Neuronal stem cell (in vitro differentiated cells): ENCODE measurements at regions not wholly inside any gene's neighbourhood (a gene's known extent, or its start where the extent isn't known, plus 50 kb on each side); places are given as distances from the start of the nearest gene placed in this dataset.
"Not testable (repeated sequence)": the region's sequence is repeated elsewhere in the genome, so short reads cannot be mapped to it uniquely, and the experiment has no call there.

Experiments
- DNase-seq: peaks from one replicate; pipeline ENCODE4 v3.0.0-alpha.2; 2013; ENCODE audit warnings: low spot score
- H2AFZ ChIP-seq: one replicate; pipeline ENCODE4 v1.6.1; 2013; ENCODE audit warnings: mild to moderate bottlenecking, low read length, inconsistent platforms
- H2AK5ac ChIP-seq: 2 replicates; pipeline ENCODE4 v1.6.1; 2013; ENCODE audit warnings: low read depth, mild to moderate bottlenecking, inconsistent platforms, low read length, moderate library complexity, mixed read lengths
- H2BK120ac ChIP-seq: 2 replicates; pipeline ENCODE4 v1.6.1; 2013; ENCODE audit warnings: low read depth, mild to moderate bottlenecking, inconsistent platforms, low read length, moderate library complexity, mixed read lengths
- H2BK12ac ChIP-seq: one replicate; pipeline ENCODE4 v1.6.1; 2013; ENCODE audit warnings: low read length, inconsistent platforms
- H2BK15ac ChIP-seq: 2 replicates; pipeline ENCODE4 v1.6.1; 2013; ENCODE audit warnings: mild to moderate bottlenecking, low read length, inconsistent platforms, mixed read lengths
- H2BK5ac ChIP-seq: one replicate; pipeline ENCODE4 v1.6.1; 2013; ENCODE audit warnings: inconsistent platforms, mild to moderate bottlenecking, low read length, moderate library complexity
- H3K14ac ChIP-seq: one replicate; pipeline ENCODE4 v1.6.1; 2013; ENCODE audit warnings: low read length, inconsistent platforms
- H3K18ac ChIP-seq: 2 replicates; pipeline ENCODE4 v1.6.1; 2013; ENCODE audit warnings: low read length, inconsistent platforms
- H3K23ac ChIP-seq: 2 replicates; pipeline ENCODE4 v1.6.1; 2013; ENCODE audit warnings: low read depth, mild to moderate bottlenecking, mixed read lengths, low read length, inconsistent platforms; ENCODE audit not compliant: poor library complexity
- H3K27ac ChIP-seq: replicated peaks from 3 replicates; pipeline ENCODE4 v1.5.1; 2013; ENCODE audit warnings: low read length, inconsistent platforms
- H3K27me3 ChIP-seq, 3 experiments: 2 replicates each; pipeline ENCODE4 v1.6.1; 2013; ENCODE audit warnings: low read length in 3 of 3, mild to moderate bottlenecking in 2 of 3, inconsistent platforms in 1 of 3, low read depth in 1 of 3, mixed read lengths in 1 of 3, moderate library complexity in 1 of 3; ENCODE audit not compliant: control insufficient read depth in 3 of 3, insufficient read depth in 3 of 3
- H3K36me3 ChIP-seq, 2 donors: replicated peaks in 1 of 2; 2 replicates each; pipeline ENCODE4 v1.6.1; 2013; ENCODE audit warnings: low read length in 2 of 2; ENCODE audit not compliant: control insufficient read depth in 2 of 2, insufficient read depth in 2 of 2
- H3K4ac ChIP-seq: 2 replicates; pipeline ENCODE4 v1.6.1; 2013; ENCODE audit warnings: inconsistent platforms, mild to moderate bottlenecking, low read length, moderate library complexity
- H3K4me1 ChIP-seq, 2 donors: 1 replicate in 1 of 2; 2 replicates in 1 of 2; pipeline ENCODE4 v1.6.1; 2013; ENCODE audit warnings: low read length in 2 of 2, low read depth in 1 of 2; ENCODE audit not compliant: control insufficient read depth in 2 of 2, insufficient read depth in 1 of 2
- H3K4me2 ChIP-seq: one replicate; pipeline ENCODE4 v1.6.1; 2013; ENCODE audit warnings: mild to moderate bottlenecking, low read length, inconsistent platforms; ENCODE audit not compliant: insufficient read depth, poor library complexity, severe bottlenecking
- H3K4me3 ChIP-seq, 2 donors: 2 replicates each; pipeline ENCODE4 v1.5.1; 2013; ENCODE audit warnings: low read length in 2 of 2, mild to moderate bottlenecking in 2 of 2, inconsistent platforms in 1 of 2, moderate library complexity in 1 of 2
- H3K79me1 ChIP-seq: one replicate; pipeline ENCODE4 v1.6.1; 2013; ENCODE audit warnings: low read depth, mild to moderate bottlenecking, inconsistent platforms, low read length, moderate library complexity
- H3K9ac ChIP-seq: one replicate; pipeline ENCODE4 v1.6.1; 2013; ENCODE audit warnings: mild to moderate bottlenecking, low read depth, low read length, inconsistent platforms; ENCODE audit not compliant: poor library complexity
- H3K9me3 ChIP-seq, 2 donors: replicated peaks in 1 of 2; 2 replicates each; pipeline versions ENCODE3 to v1.6.1; 2013; ENCODE audit warnings: low read length in 2 of 2, mild to moderate bottlenecking in 2 of 2, inconsistent platforms in 1 of 2, low read depth in 1 of 2, mixed read lengths in 1 of 2, moderate library complexity in 1 of 2; ENCODE audit not compliant: control insufficient read depth in 2 of 2, insufficient read depth in 1 of 2
- H4K8ac ChIP-seq: one replicate; pipeline ENCODE4 v1.6.1; 2013; ENCODE audit warnings: low read depth, mild to moderate bottlenecking, inconsistent platforms, low read length, moderate library complexity
- H4K91ac ChIP-seq: one replicate; pipeline ENCODE4 v1.6.1; 2013; ENCODE audit warnings: low read length, low read depth, mild to moderate bottlenecking, inconsistent platforms; ENCODE audit not compliant: poor library complexity
- WGBS, 2 donors: extraction: QIAGEN DNeasy Blood & Tissue Kit; methylation state at CpG; one replicate each; pipeline ENCODE4 v1.1.7; 2013; ENCODE audit warnings: missing lambda C conversion rate in 2 of 2, mixed read lengths in 1 of 2; ENCODE audit not compliant: insufficient read length in 2 of 2, insufficient replicate concordance in 1 of 2; ENCODE audit errors: extremely low coverage in 2 of 2; 5-methylcytosine and 5-hydroxymethylcytosine counted together

DNA sequence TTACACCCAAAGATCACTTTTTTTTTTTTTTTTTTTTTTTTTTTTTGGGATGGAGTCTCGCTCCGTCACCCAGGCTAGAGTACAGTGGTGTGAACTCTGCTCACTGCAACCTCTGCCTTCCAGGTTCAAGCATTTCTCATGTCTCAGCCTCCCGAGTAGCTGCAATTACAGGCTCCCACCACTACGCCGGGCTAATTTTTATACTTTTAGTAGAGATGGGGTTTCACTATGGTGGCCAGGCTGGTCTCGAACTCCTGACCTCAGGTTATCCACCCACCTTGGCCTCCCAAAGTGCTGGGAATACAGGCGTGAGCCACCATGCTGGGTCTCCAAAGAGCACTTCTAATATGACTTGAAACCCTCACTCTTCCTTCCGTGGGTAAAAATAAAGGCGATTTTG is 152.2 kb upstream of the SPACA7 start:
- H4K8ac ChIP-seq, H2AFZ ChIP-seq, H4K91ac ChIP-seq, H2BK120ac ChIP-seq, H2BK5ac ChIP-seq, H3K36me3 ChIP-seq, H2AK5ac ChIP-seq, DNase-seq, H3K14ac ChIP-seq, H3K9ac ChIP-seq, H3K4me3 ChIP-seq, H3K27me3 ChIP-seq, H3K27ac ChIP-seq, H3K4me2 ChIP-seq, H3K23ac ChIP-seq, H3K18ac ChIP-seq, H3K79me1 ChIP-seq, H2BK15ac ChIP-seq, H2BK12ac ChIP-seq, H3K4ac ChIP-seq: not testable (repeated sequence)
- Histone ChIP-seq H3K9me3 (peaks cover 0 to 10% of the 10 kb centered on the region in 2 donors), H3K4me1 (peaks cover 8 to 20% of the 10 kb centered on the region in 2 donors)
- WGBS, 2 donors: no CpG with 5 or more reads among the region's 9 CpGs

DNA sequence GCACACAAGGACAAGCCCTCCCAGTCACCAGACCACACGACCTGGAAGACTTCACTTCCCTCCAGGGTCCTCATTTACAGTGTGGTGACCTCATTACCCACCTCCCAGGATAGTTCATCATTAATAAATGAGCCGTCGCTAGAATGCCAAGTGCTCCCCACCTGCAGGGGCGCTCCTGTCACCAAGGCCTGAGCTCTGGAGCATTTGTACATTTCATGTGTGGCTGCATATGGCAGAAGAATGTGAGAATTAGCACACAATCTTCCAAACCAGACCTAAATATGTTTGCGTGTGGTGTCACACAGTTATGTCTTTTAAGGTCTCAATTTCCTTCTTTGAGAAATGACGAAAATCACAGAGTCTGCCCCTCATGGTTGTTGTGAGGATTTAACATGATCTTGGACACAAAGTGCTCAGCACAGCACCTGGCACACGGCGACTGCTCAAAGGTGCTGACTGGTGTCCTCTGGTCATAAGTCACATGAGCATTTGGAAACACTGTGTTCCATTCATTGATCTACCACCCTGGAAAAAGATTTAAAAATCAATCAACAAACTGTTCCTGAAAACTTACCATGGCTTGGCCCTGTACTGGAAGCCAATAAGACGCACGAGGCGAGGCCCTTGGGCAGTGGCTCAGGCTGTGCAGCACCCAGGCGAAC is 150.6 kb upstream of the SPACA7 start:
- Histone ChIP-seq H3K18ac (no peak overlapping the region), H2AK5ac (no peak overlapping the region), H2BK12ac (no peak overlapping the region), H3K23ac (no peak overlapping the region), H3K79me1 (no peaks in the 10 kb centered on the region), H3K4me2 (no peak overlapping the region), H3K27me3 (no peaks in the 10 kb centered on the region), H2BK120ac (no peak overlapping the region), H4K91ac (no peak overlapping the region), H3K9me3 (peaks cover 0 to 10% of the 10 kb centered on the region in 2 donors), H3K14ac (no peak overlapping the region), H4K8ac (no peak overlapping the region), H2BK15ac (no peak overlapping the region), H2BK5ac (no peak overlapping the region), H3K27ac (no peak overlapping the region), H3K4me1 (peaks cover 3 to 4% of the 10 kb centered on the region in 2 donors), H3K4ac (no peak overlapping the region), H3K36me3 (no peaks in the 10 kb centered on the region), H3K4me3 (no peak overlapping the region), H3K9ac (no peak overlapping the region), H2AFZ (no peak overlapping the region)
- no peak for DNase-seq
- WGBS, 2 donors: no CpG with 5 or more reads among the region's 12 CpGs

DNA sequence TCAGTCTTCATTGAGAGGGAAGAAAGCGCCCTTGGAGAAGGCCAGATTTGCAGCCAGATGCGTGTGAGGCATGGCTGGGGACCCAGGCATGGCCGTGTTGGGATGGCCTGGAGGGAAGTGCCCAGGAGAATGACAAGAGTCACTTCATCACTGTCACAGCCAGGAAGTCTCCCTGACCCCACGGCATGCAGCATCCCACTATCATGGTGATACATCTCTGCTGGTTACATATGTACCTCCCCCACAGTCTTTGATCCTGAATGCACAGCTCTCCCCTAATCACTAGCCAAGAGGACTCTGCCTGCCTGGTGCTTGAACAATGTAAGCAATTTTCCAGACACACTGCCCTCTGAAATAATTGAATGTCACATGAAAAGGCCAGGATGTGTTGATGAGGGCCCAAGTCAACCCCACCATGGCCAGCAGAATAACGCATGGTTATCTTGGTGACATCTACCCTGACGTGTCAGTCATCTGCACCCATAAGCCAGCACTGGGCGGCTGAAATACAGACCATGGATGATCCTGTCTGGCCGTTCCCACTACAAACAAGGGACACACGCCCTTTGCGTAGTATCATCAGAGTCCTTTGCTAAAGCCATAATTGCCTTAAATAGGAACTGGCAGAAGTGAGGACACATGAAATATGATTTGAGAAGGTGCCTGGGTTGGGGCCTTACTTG is 149.7 kb upstream of the SPACA7 start:
- H3K4ac ChIP-seq: no peak overlapping the region

DNA sequence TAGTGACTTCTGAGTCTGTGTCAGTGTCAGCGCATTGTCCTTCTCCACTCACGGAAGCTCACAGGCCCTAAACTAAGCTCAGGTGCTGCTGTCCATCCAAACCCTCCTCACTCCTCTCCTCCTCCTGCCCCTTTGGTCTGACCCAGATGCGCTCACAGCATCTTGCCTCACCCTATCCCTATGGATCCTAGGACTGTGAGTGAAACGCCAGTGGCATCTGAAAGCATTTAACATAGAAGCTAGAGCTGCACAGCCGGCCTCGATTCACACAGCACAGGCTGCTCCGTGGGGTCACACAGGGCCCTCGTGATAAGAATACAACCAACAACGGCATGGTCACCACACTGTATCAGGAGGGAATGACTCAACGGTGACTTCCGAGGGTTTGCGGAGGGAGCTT is 149.1 kb upstream of the SPACA7 start:
- WGBS, 2 donors: no CpG with 5 or more reads among the region's 12 CpGs
- Histone ChIP-seq H3K18ac (peak overlapping the region; percentile 23), H2BK12ac (peak overlapping the region; percentile 43), H3K4me3 (no peak overlapping the region), H3K4me1 (no peaks in the 10 kb centered on the region), H3K36me3 (no peaks in the 10 kb centered on the region), H3K14ac (no peak overlapping the region), H3K9me3 (peaks cover 0 to 10% of the 10 kb centered on the region in 2 donors), H3K27me3 (no peaks in the 10 kb centered on the region), H4K91ac (no peak overlapping the region), H3K79me1 (no peaks in the 10 kb centered on the region), H2BK15ac (peak overlapping the region; percentile 55), H2AFZ (no peak overlapping the region), H2BK120ac (no peak overlapping the region), H3K23ac (no peak overlapping the region), H2BK5ac (no peak overlapping the region), H2AK5ac (no peak overlapping the region), H3K4ac (no peak overlapping the region), H3K27ac (no peak overlapping the region), H3K4me2 (no peak overlapping the region), H3K9ac (no peak overlapping the region), H4K8ac (no peak overlapping the region)
- no peak for DNase-seq

More for the DNA sequence above, 149.7 kb upstream of the SPACA7 start:
- Histone ChIP-seq H4K8ac (no peak overlapping the region), H2BK120ac (no peak overlapping the region), H3K14ac (no peak overlapping the region), H3K4me1 (no peaks in the 10 kb centered on the region), H2AFZ (no peak overlapping the region), H3K9me3 (peaks cover 0 to 10% of the 10 kb centered on the region in 2 donors), H3K4me3 (no peak overlapping the region), H2BK12ac (no peak overlapping the region), H2AK5ac (peak overlapping the region; percentile 0), H3K23ac (no peak overlapping the region), H2BK15ac (peak overlapping the region; percentile 55), H3K4me2 (no peak overlapping the region), H3K9ac (no peak overlapping the region), H3K36me3 (no peaks in the 10 kb centered on the region), H3K27me3 (no peaks in the 10 kb centered on the region), H4K91ac (no peak overlapping the region), H2BK5ac (no peak overlapping the region), H3K18ac (peak overlapping the region; percentile 32), H3K79me1 (no peaks in the 10 kb centered on the region), H3K27ac (no peak overlapping the region)
- no CpG with 5 or more reads among the region's 10 CpGs for WGBS, 2 donors
- DNase-seq: no peak
